ENCODE measurements at regions not wholly inside any gene's neighbourhood (a gene's known extent, or its start where the extent isn't known, plus 50 kb on each side); places are given as distances from the start of the nearest gene placed in this dataset.

GRCh38 chr13:106850973-106851650 lies 283.2 kb upstream of the ARGLU1 start:
- DNase-seq (ENCODE audit: low read depth, low spot score): no peak
- POLR2A ChIA-PET: no interaction called here
- Histone ChIP-seq H3K4me3 (ENCODE audit: low read depth, low read length) (no peak overlapping the region), H3K9me3 (ENCODE audit: control insufficient read depth, insufficient read depth, low read length) (no peaks in the 10 kb centered on the region), H3K27ac (ENCODE audit: low read depth, low read length) (no peak overlapping the region), H3K27me3 (ENCODE audit: control insufficient read depth, insufficient read depth, low read length) (no peaks in the 10 kb centered on the region)
- TF ChIP-seq CTCF (IDR thresholded peaks at IDR 0.05; ENCODE audit: low read depth, low read length): no peak
- CTCF ChIA-PET: no interaction called here

GRCh38 chr13:106846571-106847448 lies 278.9 kb upstream of the ARGLU1 start:
- CTCF ChIA-PET: no interaction called here
- POLR2A ChIA-PET: no interaction called here
- no peak for DNase-seq (ENCODE audit: low read depth, low spot score)

GRCh38 chr13:106836186-106836802 lies 268.4 kb upstream of the ARGLU1 start:
- no peak overlapping the region for H3K4me3 ChIP-seq (ENCODE audit: low read depth, low read length)
- POLR2A ChIA-PET: no interaction called here
- no peak for DNase-seq (ENCODE audit: low read depth, low spot score)
- H3K9me3 ChIP-seq (ENCODE audit: control insufficient read depth, insufficient read depth, low read length): no peaks in the 10 kb centered on the region
- no peak overlapping the region for H3K27ac ChIP-seq (ENCODE audit: low read depth, low read length)
- CTCF ChIA-PET: no interaction called here
- H3K27me3 ChIP-seq (ENCODE audit: control insufficient read depth, insufficient read depth, low read length): no peaks in the 10 kb centered on the region
- no peak for TF ChIP-seq CTCF (IDR thresholded peaks at IDR 0.05; ENCODE audit: low read depth, low read length)

More at GRCh38 chr13:106846571-106847448, 278.9 kb upstream of the ARGLU1 start:
- Histone ChIP-seq H3K9me3 (ENCODE audit: control insufficient read depth, insufficient read depth, low read length) (no peaks in the 10 kb centered on the region), H3K27ac (ENCODE audit: low read depth, low read length) (no peak overlapping the region), H3K27me3 (ENCODE audit: control insufficient read depth, insufficient read depth, low read length) (no peaks in the 10 kb centered on the region), H3K4me3 (ENCODE audit: low read depth, low read length) (no peak overlapping the region)
- no peak for TF ChIP-seq CTCF (IDR thresholded peaks at IDR 0.05; ENCODE audit: low read depth, low read length)

GRCh38 chr13:106835477-106835876 lies 267.5 kb upstream of the ARGLU1 start:
- no peak overlapping the region for H3K4me3 ChIP-seq (ENCODE audit: low read depth, low read length)
- H3K27me3 ChIP-seq (ENCODE audit: control insufficient read depth, insufficient read depth, low read length): no peaks in the 10 kb centered on the region
- H3K27ac ChIP-seq (ENCODE audit: low read depth, low read length): no peak overlapping the region
- ChIA-PET POLR2A (no interaction called here), CTCF (no interaction called here)
- DNase-seq (ENCODE audit: low read depth, low spot score): no peak
- no peaks in the 10 kb centered on the region for H3K9me3 ChIP-seq (ENCODE audit: control insufficient read depth, insufficient read depth, low read length)
- TF ChIP-seq CTCF (IDR thresholded peaks at IDR 0.05; ENCODE audit: low read depth, low read length): no peak

- Histone ChIP-seq H3K4me3 (ENCODE audit: low read depth, low read length) (no peak overlapping the region), H3K27ac (ENCODE audit: low read depth, low read length) (no peak overlapping the region), H3K9me3 (ENCODE audit: control insufficient read depth, insufficient read depth, low read length) (no peaks in the 10 kb centered on the region), H3K27me3 (ENCODE audit: control insufficient read depth, insufficient read depth, low read length) (no peaks in the 10 kb centered on the region)
- CTCF ChIA-PET: no interaction called here
- TF ChIP-seq CTCF (IDR thresholded peaks at IDR 0.05; ENCODE audit: low read depth, low read length): no peak
- no peak for DNase-seq (ENCODE audit: low read depth, low spot score)
- POLR2A ChIA-PET: no interaction called here
Measured at GRCh38 chr13:106821979-106822378, 254.0 kb upstream of the ARGLU1 start.
